Activated B cell treated with CpG ODN at 0.5 μM for 24 hours (primary cell): ENCODE measurements at regions not wholly inside any gene's neighbourhood (a gene's known extent, or its start where the extent isn't known, plus 50 kb on each side); places are given as distances from the start of the nearest gene placed in this dataset.

Source experiments
- ATAC-seq: fragments of 200-7000 bp; cut with Tn5 transposase; one replicate; pipeline ENCODE4 v1.10.0; 2021; ENCODE audit warnings: low read depth, mild to moderate bottlenecking, moderate library complexity
- CTCF ChIA-PET: fragments of 350-600 bp; sonication (Branson Sonifier 250); formaldehyde crosslinking; loops from one replicate; lab custom pipeline; 2021; ENCODE audit warnings: antibody characterized with exemption; lab: Charles Lee
- POLR2A ChIA-PET: fragments of 350-600 bp; sonication (Branson Sonifier 250); formaldehyde crosslinking; loops from one replicate; lab custom pipeline; 2021; ENCODE audit warnings: antibody characterized with exemption; lab: Charles Lee
- DNase-seq: peaks from one replicate; pipeline ENCODE4 v3.0.0; 2022
- H3K27ac Mint-ChIP-seq: one replicate; pipeline ENCODE4 v1.8.0; 2020; ENCODE audit warnings: mixed read lengths
- H3K27me3 Mint-ChIP-seq: one replicate; pipeline ENCODE4 v1.8.0; 2021; ENCODE audit warnings: mixed read lengths
- H3K36me3 Mint-ChIP-seq: one replicate; pipeline ENCODE4 v1.8.0; 2021; ENCODE audit warnings: low read depth, mixed read lengths
- H3K4me1 Mint-ChIP-seq: one replicate; pipeline ENCODE4 v1.8.0; 2021; ENCODE audit warnings: mixed read lengths
- H3K4me3 Mint-ChIP-seq: one replicate; pipeline ENCODE4 v1.8.0; 2020; ENCODE audit warnings: mild to moderate bottlenecking, mixed read lengths
- H3K9me3 Mint-ChIP-seq: one replicate; pipeline ENCODE4 v1.8.0; 2020; ENCODE audit warnings: mixed read lengths
- CTCF ChIP-seq: fragments of 200-600 bp; IDR thresholded peaks from one replicate; pipeline ENCODE4 v1.8.0; 2022; ENCODE audit warnings: antibody characterized with exemption, mild to moderate bottlenecking
- intact Hi-C: fragments of 100-400 bp; cut with micrococcal nuclease; formaldehyde crosslinking; loops from one replicate; pipeline ENCODE4 v1.15.1; 2024

- Mint-ChIP-seq H3K4me1 (no peaks in the 10 kb centered on the region), H3K27me3 (no peaks in the 10 kb centered on the region), H3K9me3 (peaks cover 2% of the 10 kb centered on the region), H3K4me3 (no peak overlapping the region), H3K36me3 (no peaks in the 10 kb centered on the region), H3K27ac (no peak overlapping the region)
- intact Hi-C loops, result no loop called here
- ChIA-PET CTCF (no interaction called here), POLR2A (no interaction called here)
- ATAC-seq (no peak), DNase-seq (no peak)
- no peak for TF ChIP-seq CTCF
Measured at GRCh38 chrY:7805624-7806023, 894.1 kb upstream of the AMELY start.

- CTCF ChIA-PET, result no interaction called here
- ATAC-seq (no peak), DNase-seq (no peak)
- H3K4me3 Mint-ChIP-seq, result no peak overlapping the region
- no peaks in the 10 kb centered on the region for H3K4me1 Mint-ChIP-seq
- H3K36me3 Mint-ChIP-seq, result no peaks in the 10 kb centered on the region
- TF ChIP-seq CTCF, result no peak
- POLR2A ChIA-PET, result no interaction called here
- no peaks in the 10 kb centered on the region for H3K27me3 Mint-ChIP-seq
- intact Hi-C loops, result no loop called here
- H3K27ac Mint-ChIP-seq, result no peak overlapping the region
- H3K9me3 Mint-ChIP-seq, result peaks cover 3% of the 10 kb centered on the region
Measured at GRCh38 chrY:7803737-7804136, 892.2 kb upstream of the AMELY start.

GRCh38 chrY:7796128-7796527 lies 884.6 kb upstream of the AMELY start:
- Mint-ChIP-seq H3K4me3 (no peak overlapping the region), H3K4me1 (no peaks in the 10 kb centered on the region), H3K27ac (no peak overlapping the region), H3K9me3 (peaks cover 3% of the 10 kb centered on the region), H3K27me3 (no peaks in the 10 kb centered on the region), H3K36me3 (no peaks in the 10 kb centered on the region)
- intact Hi-C loops, result no loop called here
- ChIA-PET CTCF (no interaction called here), POLR2A (no interaction called here)
- ATAC-seq, result no peak
- TF ChIP-seq CTCF, result no peak
- no peak for DNase-seq

GRCh38 chrY:7794441-7794840 lies 882.9 kb upstream of the AMELY start:
- Mint-ChIP-seq H3K36me3 (no peaks in the 10 kb centered on the region), H3K4me3 (no peak overlapping the region), H3K9me3 (no peaks in the 10 kb centered on the region), H3K27ac (no peak overlapping the region), H3K27me3 (no peaks in the 10 kb centered on the region), H3K4me1 (no peaks in the 10 kb centered on the region)
- DNase-seq, result no peak
- ATAC-seq, result no peak
- TF ChIP-seq CTCF, result no peak
- POLR2A ChIA-PET, result no interaction called here
- intact Hi-C loops, result no loop called here
- CTCF ChIA-PET, result no interaction called here

GRCh38 chrY:7793989-7794388 lies 882.4 kb upstream of the AMELY start:
- Mint-ChIP-seq H3K27ac (no peak overlapping the region), H3K27me3 (no peaks in the 10 kb centered on the region), H3K36me3 (no peaks in the 10 kb centered on the region), H3K4me1 (no peaks in the 10 kb centered on the region), H3K9me3 (no peaks in the 10 kb centered on the region), H3K4me3 (no peak overlapping the region)
- DNase-seq (no peak), ATAC-seq (no peak)
- TF ChIP-seq CTCF, result no peak
- ChIA-PET POLR2A (no interaction called here), CTCF (no interaction called here)
- intact Hi-C loops, result no loop called here
